ENCODE measurements at regions not wholly inside any gene's neighbourhood (a gene's known extent, or its start where the extent isn't known, plus 50 kb on each side); places are given as distances from the start of the nearest gene placed in this dataset.

DNA sequence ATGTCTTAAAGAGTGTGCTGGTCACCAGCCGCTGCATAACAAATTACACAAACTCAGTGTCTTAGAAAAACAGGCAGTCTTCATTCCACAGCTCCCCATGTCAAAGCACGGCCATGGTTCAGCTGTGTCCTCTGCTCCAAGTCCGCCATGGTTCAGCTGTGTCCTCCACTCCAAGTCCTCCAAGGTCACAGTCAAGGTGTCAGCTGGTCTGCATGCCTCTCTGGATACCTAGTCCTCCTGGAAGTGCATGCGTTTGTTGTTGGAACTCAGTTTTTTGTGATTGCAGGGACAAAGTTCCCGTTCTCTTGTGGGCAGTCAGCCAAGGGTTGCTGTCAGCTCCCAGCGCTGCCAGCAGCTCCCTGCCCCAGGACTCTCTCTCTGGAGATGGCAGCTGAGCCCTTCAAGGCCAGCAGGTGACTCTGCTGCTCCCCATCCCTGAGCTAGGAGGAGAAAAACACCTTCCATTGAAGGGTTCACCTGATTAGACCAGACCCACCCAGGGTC is 304.0 kb upstream of the MYT1L start:
- TF ChIP-seq, protein P1, sequence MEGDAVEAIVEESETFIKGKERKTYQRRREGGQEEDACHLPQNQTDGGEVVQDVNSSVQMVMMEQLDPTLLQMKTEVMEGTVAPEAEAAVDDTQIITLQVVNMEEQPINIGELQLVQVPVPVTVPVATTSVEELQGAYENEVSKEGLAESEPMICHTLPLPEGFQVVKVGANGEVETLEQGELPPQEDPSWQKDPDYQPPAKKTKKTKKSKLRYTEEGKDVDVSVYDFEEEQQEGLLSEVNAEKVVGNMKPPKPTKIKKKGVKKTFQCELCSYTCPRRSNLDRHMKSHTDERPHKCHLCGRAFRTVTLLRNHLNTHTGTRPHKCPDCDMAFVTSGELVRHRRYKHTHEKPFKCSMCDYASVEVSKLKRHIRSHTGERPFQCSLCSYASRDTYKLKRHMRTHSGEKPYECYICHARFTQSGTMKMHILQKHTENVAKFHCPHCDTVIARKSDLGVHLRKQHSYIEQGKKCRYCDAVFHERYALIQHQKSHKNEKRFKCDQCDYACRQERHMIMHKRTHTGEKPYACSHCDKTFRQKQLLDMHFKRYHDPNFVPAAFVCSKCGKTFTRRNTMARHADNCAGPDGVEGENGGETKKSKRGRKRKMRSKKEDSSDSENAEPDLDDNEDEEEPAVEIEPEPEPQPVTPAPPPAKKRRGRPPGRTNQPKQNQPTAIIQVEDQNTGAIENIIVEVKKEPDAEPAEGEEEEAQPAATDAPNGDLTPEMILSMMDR (IDR thresholded peaks at IDR 0.05): no peak
- no peak for TF ChIP-seq POLR2A (IDR thresholded peaks at IDR 0.05)
